Coronary artery (tissue), 2 donors: ENCODE measurements at regions not wholly inside any gene's neighbourhood (a gene's known extent, or its start where the extent isn't known, plus 50 kb on each side); places are given as distances from the start of the nearest gene placed in this dataset.

ENCODE experiments used
- DNase-seq: peaks from one replicate; pipeline ENCODE4 v3.0.0-alpha.2; 2017; ENCODE audit warnings: low spot score
- H3K27ac ChIP-seq, 2 donors: fragments of 200-600 bp; sonication (generic); one replicate each; pipeline ENCODE4 v1.5.1; 2016 to 2019
- H3K4me3 ChIP-seq: fragments of 200-600 bp; sonication (generic); 2 replicates; pipeline ENCODE4 v1.5.1; 2016; ENCODE audit warnings: mild to moderate bottlenecking, moderate library complexity
- TF ChIP-seq, protein P1 (sequence below): fragments of 200-600 bp; sonication (generic); IDR thresholded peaks from one replicate; pipeline ENCODE4 v1.5.1; 2019; ENCODE audit warnings: antibody characterized with exemption

GRCh38 chr1:30360753-30361152 lies 362.6 kb downstream of the MATN1 start:
- H3K27ac ChIP-seq: no peak overlapping the region
- TF ChIP-seq, protein P1, sequence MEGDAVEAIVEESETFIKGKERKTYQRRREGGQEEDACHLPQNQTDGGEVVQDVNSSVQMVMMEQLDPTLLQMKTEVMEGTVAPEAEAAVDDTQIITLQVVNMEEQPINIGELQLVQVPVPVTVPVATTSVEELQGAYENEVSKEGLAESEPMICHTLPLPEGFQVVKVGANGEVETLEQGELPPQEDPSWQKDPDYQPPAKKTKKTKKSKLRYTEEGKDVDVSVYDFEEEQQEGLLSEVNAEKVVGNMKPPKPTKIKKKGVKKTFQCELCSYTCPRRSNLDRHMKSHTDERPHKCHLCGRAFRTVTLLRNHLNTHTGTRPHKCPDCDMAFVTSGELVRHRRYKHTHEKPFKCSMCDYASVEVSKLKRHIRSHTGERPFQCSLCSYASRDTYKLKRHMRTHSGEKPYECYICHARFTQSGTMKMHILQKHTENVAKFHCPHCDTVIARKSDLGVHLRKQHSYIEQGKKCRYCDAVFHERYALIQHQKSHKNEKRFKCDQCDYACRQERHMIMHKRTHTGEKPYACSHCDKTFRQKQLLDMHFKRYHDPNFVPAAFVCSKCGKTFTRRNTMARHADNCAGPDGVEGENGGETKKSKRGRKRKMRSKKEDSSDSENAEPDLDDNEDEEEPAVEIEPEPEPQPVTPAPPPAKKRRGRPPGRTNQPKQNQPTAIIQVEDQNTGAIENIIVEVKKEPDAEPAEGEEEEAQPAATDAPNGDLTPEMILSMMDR: no peak
- no peak for DNase-seq
- no peak overlapping the region for H3K4me3 ChIP-seq

DNA sequence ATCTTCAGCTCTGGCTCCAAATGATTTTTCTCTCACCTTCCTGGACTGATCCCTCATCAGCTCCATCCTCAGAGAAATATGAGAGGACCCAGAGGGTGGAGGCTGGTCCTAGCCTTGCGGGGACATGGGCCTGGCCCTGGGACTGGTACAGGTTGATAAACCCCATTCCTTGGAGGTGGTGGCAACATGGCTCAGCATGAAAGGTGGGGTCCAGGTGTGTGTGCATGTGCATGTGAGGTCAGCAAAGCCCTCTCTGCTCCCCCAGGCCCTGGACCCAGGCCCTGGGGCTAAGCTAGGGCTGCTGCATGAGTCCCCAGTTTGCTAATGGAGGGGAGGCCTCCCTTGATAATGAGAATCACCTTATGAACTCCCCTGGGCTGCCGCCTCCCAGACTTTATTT lies 363.1 kb downstream of the MATN1 start:
- no peak for DNase-seq
- Histone ChIP-seq H3K27ac (no peak overlapping the region), H3K4me3 (no peak overlapping the region)
- TF ChIP-seq, protein P1: no peak

- TF ChIP-seq, protein P1: no peak
- no peak for DNase-seq
- H3K27ac ChIP-seq: no peak overlapping the region
- H3K4me3 ChIP-seq: no peak overlapping the region
Observed at GRCh38 chr1:30359539-30360220, 363.7 kb downstream of the MATN1 start.

- Histone ChIP-seq H3K27ac (no peak overlapping the region), H3K4me3 (no peak overlapping the region)
- TF ChIP-seq, protein P1: no peak
- DNase-seq: no peak
Observed at GRCh38 chr1:30358500-30358899, 364.9 kb downstream of the MATN1 start.

GRCh38 chr1:30356839-30357238 lies 366.5 kb downstream of the MATN1 start:
- Histone ChIP-seq H3K27ac (no peak overlapping the region), H3K4me3 (no peak overlapping the region)
- TF ChIP-seq, protein P1: no peak
- no peak for DNase-seq

DNA sequence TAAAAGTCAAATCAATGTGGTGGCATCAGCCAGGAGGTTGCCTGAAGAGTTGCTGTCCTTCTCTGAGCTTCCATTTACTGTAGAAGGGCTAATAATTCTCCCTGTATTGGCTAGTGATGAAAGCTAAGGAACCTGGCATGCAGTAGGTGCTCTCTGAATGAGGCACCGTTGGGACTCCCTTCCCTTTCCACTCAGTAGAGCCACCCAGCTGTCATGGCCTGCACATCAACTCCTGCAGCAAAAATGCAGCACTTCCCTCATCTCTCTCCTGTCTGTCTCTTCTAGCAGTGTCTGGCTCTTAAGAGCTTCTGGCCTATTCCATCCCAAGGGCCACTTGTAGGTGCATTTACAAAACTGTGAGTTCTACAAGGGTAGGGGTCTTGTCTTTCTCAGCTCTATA lies 369.0 kb downstream of the MATN1 start:
- TF ChIP-seq, protein P1: no peak
- Histone ChIP-seq H3K4me3 (no peak overlapping the region), H3K27ac (no peak overlapping the region)
- DNase-seq: no peak

GRCh38 chr1:30353637-30354036 lies 369.7 kb downstream of the MATN1 start:
- no peak for DNase-seq
- H3K4me3 ChIP-seq: no peak overlapping the region
- TF ChIP-seq, protein P1: no peak
- H3K27ac ChIP-seq: no peak overlapping the region
